DMS114 treated with DMSO at 0.1 percent for 48 hours (cell line): ENCODE measurements at regions not wholly inside any gene's neighbourhood (a gene's known extent, or its start where the extent isn't known, plus 50 kb on each side); places are given as distances from the start of the nearest gene placed in this dataset.

Source experiments
- DNase-seq: peaks from one replicate; lab custom pipeline; 2025; ENCODE audit not compliant: unreplicated experiment; lab: John Stamatoyannopoulos, UW

GRCh38 chr15:38646716-38647115, 82.1 kb upstream of the RASGRP1 start:
- DNase-seq: no peak

GRCh38 chr15:38647683-38648082, 83.1 kb upstream of the RASGRP1 start:
- peak; percentile 7 for DNase-seq

GRCh38 chr15:38648121-38648843, 83.7 kb upstream of the RASGRP1 start:
- no peak for DNase-seq

GRCh38 chr15:38650384-38650783, 85.8 kb upstream of the RASGRP1 start:
- DNase-seq: no peak

GRCh38 chr15:38650936-38651327, 86.3 kb upstream of the RASGRP1 start:
- DNase-seq: no peak

GRCh38 chr15:38651328-38652038, 86.9 kb upstream of the RASGRP1 start:
- DNase-seq: no peak

GRCh38 chr15:38652183-38652794, 87.7 kb upstream of the RASGRP1 start:
- no peak for DNase-seq

GRCh38 chr15:38652998-38653397, 88.4 kb upstream of the RASGRP1 start:
- no peak for DNase-seq

- no peak for DNase-seq
These were observed 93.8 kb upstream of the RASGRP1 start for GRCh38 chr15:38658431-38658830.

GRCh38 chr15:38660738-38661137, 96.1 kb upstream of the RASGRP1 start:
- no peak for DNase-seq

GRCh38 chr15:38662033-38662802, 97.6 kb upstream of the RASGRP1 start:
- no peak for DNase-seq

GRCh38 chr15:38662805-38663204, 98.2 kb upstream of the RASGRP1 start:
- DNase-seq: no peak

GRCh38 chr15:38665586-38666305, 101.1 kb upstream of the RASGRP1 start:
- no peak for DNase-seq

GRCh38 chr15:38666865-38667510, 102.4 kb upstream of the RASGRP1 start:
- DNase-seq: no peak

GRCh38 chr15:38667890-38668850, 103.6 kb upstream of the RASGRP1 start:
- DNase-seq: no peak

GRCh38 chr15:38668898-38669391, 104.3 kb upstream of the RASGRP1 start:
- no peak for DNase-seq

GRCh38 chr15:38670128-38671005, 105.8 kb upstream of the RASGRP1 start:
- DNase-seq: no peak

- DNase-seq: no peak
These were observed 106.4 kb upstream of the RASGRP1 start for GRCh38 chr15:38671006-38671387.
